Fibroblast of skin of scalp (primary cell): ENCODE measurements at regions not wholly inside any gene's neighbourhood (a gene's known extent, or its start where the extent isn't known, plus 50 kb on each side); places are given as distances from the start of the nearest gene placed in this dataset.
"Not testable (repeated sequence)": the region's sequence is repeated elsewhere in the genome, so short reads cannot be mapped to it uniquely, and the experiment has no call there.

ENCODE experiments used
- DNase-seq: peaks from one replicate; pipeline ENCODE4 v3.0.0-alpha.2; 2013

GRCh38 chr7:149564340-149565095, 66.9 kb upstream of the ZNF746 start:
- no peak for DNase-seq

GRCh38 chr7:149562602-149563001, 65.0 kb upstream of the ZNF746 start:
- peak; percentile 51 for DNase-seq

- peak; percentile 28 for DNase-seq
These were observed 63.5 kb upstream of the ZNF746 start for GRCh38 chr7:149561072-149561471.

- DNase-seq = peak; percentile 82
These were observed 62.1 kb upstream of the ZNF746 start for GRCh38 chr7:149559711-149560110.

- DNase-seq = peak; percentile 49
These were observed 60.7 kb upstream of the ZNF746 start for GRCh38 chr7:149558149-149558861.

- DNase-seq = not testable (repeated sequence)
These were observed 58.9 kb upstream of the ZNF746 start for GRCh38 chr7:149556525-149556924.

GRCh38 chr7:149554821-149555220, 57.2 kb upstream of the ZNF746 start:
- not testable (repeated sequence) for DNase-seq

GRCh38 chr7:149553991-149554390, 56.4 kb upstream of the ZNF746 start:
- DNase-seq = not testable (repeated sequence)

- DNase-seq = no peak
These were observed 55.2 kb upstream of the ZNF746 start for GRCh38 chr7:149552799-149553198.
